ENCODE measurements at regions not wholly inside any gene's neighbourhood (a gene's known extent, or its start where the extent isn't known, plus 50 kb on each side); places are given as distances from the start of the nearest gene placed in this dataset.

GRCh38 chr13:33617055-33617454 is 200.9 kb upstream of the RFC3 start:
- TF ChIP-seq EZH2 (IDR thresholded peaks at IDR 0.05; ENCODE audit: borderline replicate concordance, control insufficient read depth, low read depth, low read length): no peak
- TF ChIP-seq E2F8 (IDR thresholded peaks at IDR 0.05; ENCODE audit: low read depth, partially characterized antibody): no peak
- TF ChIP-seq MEF2A (IDR thresholded peaks at IDR 0.05; ENCODE audit: insufficient read depth, low read depth, low read length): no peak
- TF ChIP-seq HDAC6 (IDR thresholded peaks at IDR 0.05; ENCODE audit: unreplicated experiment): no peak
- no peak for TF ChIP-seq WRNIP1 (IDR thresholded peaks at IDR 0.05; ENCODE audit: borderline replicate concordance, low read depth, low read length)
- TF ChIP-seq POLR2AphosphoS5 (IDR thresholded peaks at IDR 0.05; ENCODE audit: low read length): no peak
- no peak for TF ChIP-seq CTCF (IDR thresholded peaks at IDR 0.05 in 2 of 3, conservative IDR thresholded peaks at IDR 0.05 in 1 of 3; ENCODE audit: control insufficient read depth in 2 of 3, extremely low read depth in 1 of 3, insufficient read depth in 1 of 3, low read depth in 3 of 3, low read length in 3 of 3)
- TF ChIP-seq RFX5 (IDR thresholded peaks at IDR 0.05; ENCODE audit: low read depth, low read length): no peak
- no peak for TF ChIP-seq ZNF274 (IDR thresholded peaks at IDR 0.05; ENCODE audit: insufficient read depth, insufficient read length)
- no peak for TF ChIP-seq LARP7 (IDR thresholded peaks at IDR 0.05)
- no peak for TF ChIP-seq TCF7 (IDR thresholded peaks at IDR 0.05; ENCODE audit: borderline replicate concordance)

All from GM12878 (cell line).